ENCODE measurements at regions not wholly inside any gene's neighbourhood (a gene's known extent, or its start where the extent isn't known, plus 50 kb on each side); places are given as distances from the start of the nearest gene placed in this dataset.

- ChIA-PET CTCF (no interaction called here), POLR2A (no interaction called here)
Observed at GRCh38 chr13:66113882-66114526, 1116.1 kb downstream of the PCDH9 start.

GRCh38 chr13:66111628-66112027, 1118.5 kb downstream of the PCDH9 start:
- CTCF ChIA-PET: interaction anchor here (1.4 kb wide), 2 partner anchors 15 to 185 kb away, joined by 5 read pairs; no protein-coding TSS in a partner anchor
- ATAC-seq (peak; percentile 59), DNase-seq (ENCODE audit: low spot score) (no peak)
- no peak overlapping the region for H3K27ac Mint-ChIP-seq
- H3K36me3 Mint-ChIP-seq: no peaks in the 10 kb centered on the region
- H3K27me3 Mint-ChIP-seq (ENCODE audit: low read depth): no peaks in the 10 kb centered on the region; the same call in 1 of the 2 replicates
- H3K9me3 Mint-ChIP-seq: no peaks in the 10 kb centered on the region
- TF ChIP-seq NR1H2 (CRISPR knock-in tag; IDR thresholded peaks at IDR 0.05): no peak
- TF ChIP-seq ERG (CRISPR knock-in tag; IDR thresholded peaks at IDR 0.05): no peak
- no peak for TF ChIP-seq NFE2L1 (CRISPR knock-in tag; IDR thresholded peaks at IDR 0.05)
- POLR2A ChIA-PET: no interaction called here
- H3K4me3 Mint-ChIP-seq: no peak overlapping the region
- no peaks in the 10 kb centered on the region for H3K4me1 Mint-ChIP-seq

More at GRCh38 chr13:66113882-66114526, 1116.1 kb downstream of the PCDH9 start:
- DNase-seq (ENCODE audit: low spot score) (no peak), ATAC-seq (no peak)
- Mint-ChIP-seq H3K27me3 (ENCODE audit: low read depth) (no peaks in the 10 kb centered on the region; the same call in 1 of the 2 replicates), H3K36me3 (no peaks in the 10 kb centered on the region), H3K4me3 (no peak overlapping the region), H3K9me3 (no peaks in the 10 kb centered on the region), H3K27ac (no peak overlapping the region), H3K4me1 (no peaks in the 10 kb centered on the region)
- no peak for TF ChIP-seq ZNF317 (CRISPR knock-in tag; IDR thresholded peaks at IDR 0.05; ENCODE audit: borderline replicate concordance, low read depth)
- TF ChIP-seq, protein P1, sequence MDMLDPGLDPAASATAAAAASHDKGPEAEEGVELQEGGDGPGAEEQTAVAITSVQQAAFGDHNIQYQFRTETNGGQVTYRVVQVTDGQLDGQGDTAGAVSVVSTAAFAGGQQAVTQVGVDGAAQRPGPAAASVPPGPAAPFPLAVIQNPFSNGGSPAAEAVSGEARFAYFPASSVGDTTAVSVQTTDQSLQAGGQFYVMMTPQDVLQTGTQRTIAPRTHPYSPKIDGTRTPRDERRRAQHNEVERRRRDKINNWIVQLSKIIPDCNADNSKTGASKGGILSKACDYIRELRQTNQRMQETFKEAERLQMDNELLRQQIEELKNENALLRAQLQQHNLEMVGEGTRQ (CRISPR knock-in tag; IDR thresholded peaks at IDR 0.05): no peak
- no peak for TF ChIP-seq STAT6 (CRISPR knock-in tag; conservative IDR thresholded peaks at IDR 0.05; ENCODE audit: low read depth)
- TF ChIP-seq TEAD1 (CRISPR knock-in tag; IDR thresholded peaks at IDR 0.05): no peak
- TF ChIP-seq, protein P2, sequence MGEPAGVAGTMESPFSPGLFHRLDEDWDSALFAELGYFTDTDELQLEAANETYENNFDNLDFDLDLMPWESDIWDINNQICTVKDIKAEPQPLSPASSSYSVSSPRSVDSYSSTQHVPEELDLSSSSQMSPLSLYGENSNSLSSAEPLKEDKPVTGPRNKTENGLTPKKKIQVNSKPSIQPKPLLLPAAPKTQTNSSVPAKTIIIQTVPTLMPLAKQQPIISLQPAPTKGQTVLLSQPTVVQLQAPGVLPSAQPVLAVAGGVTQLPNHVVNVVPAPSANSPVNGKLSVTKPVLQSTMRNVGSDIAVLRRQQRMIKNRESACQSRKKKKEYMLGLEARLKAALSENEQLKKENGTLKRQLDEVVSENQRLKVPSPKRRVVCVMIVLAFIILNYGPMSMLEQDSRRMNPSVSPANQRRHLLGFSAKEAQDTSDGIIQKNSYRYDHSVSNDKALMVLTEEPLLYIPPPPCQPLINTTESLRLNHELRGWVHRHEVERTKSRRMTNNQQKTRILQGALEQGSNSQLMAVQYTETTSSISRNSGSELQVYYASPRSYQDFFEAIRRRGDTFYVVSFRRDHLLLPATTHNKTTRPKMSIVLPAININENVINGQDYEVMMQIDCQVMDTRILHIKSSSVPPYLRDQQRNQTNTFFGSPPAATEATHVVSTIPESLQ (CRISPR knock-in tag; IDR thresholded peaks at IDR 0.05): no peak
- no peak for TF ChIP-seq IRF2 (CRISPR knock-in tag; IDR thresholded peaks at IDR 0.05; ENCODE audit: borderline replicate concordance, low read depth)
- no peak for TF ChIP-seq HMGA2 (CRISPR knock-in tag; IDR thresholded peaks at IDR 0.05)
- TF ChIP-seq ZNF512 (CRISPR knock-in tag; IDR thresholded peaks at IDR 0.05; ENCODE audit: borderline replicate concordance): no peak
- no peak for TF ChIP-seq TCF7 (CRISPR knock-in tag; IDR thresholded peaks at IDR 0.05; ENCODE audit: low read depth)
- TF ChIP-seq GABPB1 (CRISPR knock-in tag; IDR thresholded peaks at IDR 0.05): no peak
- no peak for TF ChIP-seq TEAD4 (CRISPR knock-in tag; IDR thresholded peaks at IDR 0.05)
